ENCODE measurements at regions not wholly inside any gene's neighbourhood (a gene's known extent, or its start where the extent isn't known, plus 50 kb on each side); places are given as distances from the start of the nearest gene placed in this dataset.

GRCh38 chr11:33411751-33412150 lies 154.6 kb downstream of the HIPK3 start:
- no peak for DNase-seq (ENCODE audit: low spot score)

GRCh38 chr11:33410086-33410765 lies 153.0 kb downstream of the HIPK3 start:
- no peak for DNase-seq (ENCODE audit: low spot score)

All from putamen (tissue), 1 donor.